Astrocyte (in vitro differentiated cells and primary cell): ENCODE measurements at regions not wholly inside any gene's neighbourhood (a gene's known extent, or its start where the extent isn't known, plus 50 kb on each side); places are given as distances from the start of the nearest gene placed in this dataset.

ENCODE experiments used
- CTCF ChIP-seq: IDR thresholded peaks from 2 replicates; pipeline ENCODE4 v1.5.1; 2011; ENCODE audit warnings: low read depth, mild to moderate bottlenecking, inconsistent platforms, low read length, moderate library complexity; ENCODE audit not compliant: insufficient read depth
- EZH2 ChIP-seq: IDR thresholded peaks from 2 replicates; pipeline ENCODE4 v1.6.1; 2012; ENCODE audit warnings: mild to moderate bottlenecking, low read length, inconsistent platforms; ENCODE audit not compliant: insufficient read depth

- TF ChIP-seq EZH2 = no peak
- TF ChIP-seq CTCF = no peak
Measured at GRCh38 chr3:14252321-14253021, 73.9 kb downstream of the LSM3 start.
